Left lung (tissue), 4 donors: ENCODE measurements at regions not wholly inside any gene's neighbourhood (a gene's known extent, or its start where the extent isn't known, plus 50 kb on each side); places are given as distances from the start of the nearest gene placed in this dataset.

ENCODE experiments used
- ATAC-seq: fragments of 200-7000 bp; cut with Tn5 transposase; one replicate; pipeline ENCODE4 v1.9.1; 2020; ENCODE audit warnings: moderate library complexity
- DNase-seq, 4 donors: peaks; one replicate each; pipeline ENCODE4 v3.0.0-alpha.2; 2013 to 2020
- H3K27ac ChIP-seq, 2 donors: fragments of 200-600 bp; sonication (generic) in 1 of 2; one replicate each; pipeline versions ENCODE4 v1.5.0 to v1.8.0; 2020 to 2021
- H3K27me3 ChIP-seq, 2 donors: fragments of 200-600 bp; sonication (generic) in 1 of 2; one replicate each; pipeline versions ENCODE4 v1.5.0 to v1.8.0; 2020 to 2021
- H3K36me3 ChIP-seq, 2 donors: fragments of 200-600 bp; sonication (generic) in 1 of 2; one replicate each; pipeline versions ENCODE4 v1.5.0 to v1.8.0; 2020 to 2021
- H3K4me1 ChIP-seq, 2 donors: fragments of 200-600 bp; one replicate each; pipeline ENCODE4 v1.8.0; 2021
- H3K4me3 ChIP-seq, 2 donors: fragments of 200-600 bp; sonication (generic) in 1 of 2; one replicate each; pipeline versions ENCODE4 v1.5.0 to v1.8.0; 2020 to 2021; ENCODE audit warnings: mild to moderate bottlenecking in 1 of 2
- H3K9me3 ChIP-seq, 2 donors: fragments of 200-600 bp; sonication (generic) in 1 of 2; one replicate each; pipeline versions ENCODE4 v1.5.0 to v1.8.0; 2020 to 2021
- intact Hi-C, 2 donors: fragments of 100-400 bp; cut with DNase I; formaldehyde crosslinking; loops; one replicate each; pipeline versions ENCODE4 v1.11.2 to v1.14.2; 2022
- TF ChIP-seq, protein P1 (sequence below), 2 donors: fragments of 200-600 bp; sonication (generic) in 1 of 2; IDR thresholded peaks; one replicate each; pipeline versions ENCODE4 v1.5.0 to v1.8.0; 2021; ENCODE audit warnings: antibody characterized with exemption in 2 of 2
- donor health status: DM: no; HTN: yes; CAD: no.
- donor health status: DM: no; HTN: no; CAD: no.

DNA sequence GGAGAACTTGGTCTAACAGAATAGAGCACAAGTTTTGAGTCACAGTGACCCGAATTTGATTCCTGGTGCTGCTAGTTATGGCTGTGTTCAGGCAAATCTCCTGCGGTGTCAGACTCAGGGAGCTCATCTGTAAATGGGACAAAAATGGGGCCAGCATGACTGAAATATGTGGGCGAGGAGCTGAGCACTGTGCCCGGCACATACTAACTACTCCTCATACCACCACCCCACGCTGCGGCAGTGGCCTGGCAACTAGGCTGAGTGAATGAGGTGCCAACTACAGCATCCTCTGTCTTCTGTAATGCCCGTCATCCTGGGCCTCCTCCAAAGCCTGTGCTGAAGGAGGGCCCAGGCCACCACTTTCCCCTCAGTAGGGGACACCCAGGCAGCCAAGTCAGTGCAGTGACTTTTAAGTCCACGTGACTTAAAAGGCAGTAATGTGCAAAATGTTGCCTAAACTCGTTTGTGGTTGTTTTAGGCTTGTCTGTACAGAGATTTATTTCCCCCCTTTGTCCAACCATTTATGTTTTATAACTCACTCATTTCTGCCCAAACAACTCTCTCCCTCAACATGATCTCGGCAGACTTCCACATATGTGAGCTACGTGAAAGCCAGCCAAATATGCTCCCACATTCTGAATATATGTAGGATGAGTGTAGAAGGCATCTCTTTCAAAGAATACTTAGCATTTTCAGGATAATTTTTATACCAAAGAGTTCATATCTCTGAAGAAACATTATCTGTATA is 773.7 kb downstream of the TSN start:
- DNase-seq (no peak), ATAC-seq (no peak)
- Histone ChIP-seq H3K9me3 (no peaks in the 10 kb centered on the region), H3K27ac (no peak overlapping the region), H3K4me1 (no peaks in the 10 kb centered on the region), H3K36me3 (no peaks in the 10 kb centered on the region), H3K27me3 (no peaks in the 10 kb centered on the region), H3K4me3 (no peak overlapping the region)
- intact Hi-C loops: no loop called here
- TF ChIP-seq, protein P1, sequence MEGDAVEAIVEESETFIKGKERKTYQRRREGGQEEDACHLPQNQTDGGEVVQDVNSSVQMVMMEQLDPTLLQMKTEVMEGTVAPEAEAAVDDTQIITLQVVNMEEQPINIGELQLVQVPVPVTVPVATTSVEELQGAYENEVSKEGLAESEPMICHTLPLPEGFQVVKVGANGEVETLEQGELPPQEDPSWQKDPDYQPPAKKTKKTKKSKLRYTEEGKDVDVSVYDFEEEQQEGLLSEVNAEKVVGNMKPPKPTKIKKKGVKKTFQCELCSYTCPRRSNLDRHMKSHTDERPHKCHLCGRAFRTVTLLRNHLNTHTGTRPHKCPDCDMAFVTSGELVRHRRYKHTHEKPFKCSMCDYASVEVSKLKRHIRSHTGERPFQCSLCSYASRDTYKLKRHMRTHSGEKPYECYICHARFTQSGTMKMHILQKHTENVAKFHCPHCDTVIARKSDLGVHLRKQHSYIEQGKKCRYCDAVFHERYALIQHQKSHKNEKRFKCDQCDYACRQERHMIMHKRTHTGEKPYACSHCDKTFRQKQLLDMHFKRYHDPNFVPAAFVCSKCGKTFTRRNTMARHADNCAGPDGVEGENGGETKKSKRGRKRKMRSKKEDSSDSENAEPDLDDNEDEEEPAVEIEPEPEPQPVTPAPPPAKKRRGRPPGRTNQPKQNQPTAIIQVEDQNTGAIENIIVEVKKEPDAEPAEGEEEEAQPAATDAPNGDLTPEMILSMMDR (IDR thresholded peaks at IDR 0.05): no peak

DNA sequence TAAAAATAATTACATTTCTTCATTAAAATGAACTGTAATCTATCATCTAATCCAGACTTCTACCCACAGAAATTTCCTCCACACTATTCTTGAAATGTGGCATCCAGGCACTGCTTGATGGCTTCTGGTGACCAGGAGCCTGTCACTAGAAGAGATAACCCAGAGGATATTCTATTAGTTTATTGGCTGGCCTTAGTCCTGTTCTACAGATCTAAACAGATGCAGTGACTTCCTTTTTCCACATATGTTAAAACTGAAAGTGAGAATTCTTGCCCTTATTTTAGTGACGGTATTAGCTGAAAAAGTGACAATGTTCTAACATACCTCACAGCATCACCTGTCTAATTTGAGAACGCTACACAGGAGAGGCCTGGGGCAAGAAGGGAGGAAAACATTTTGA is 775.4 kb downstream of the TSN start:
- H3K36me3 ChIP-seq: no peaks in the 10 kb centered on the region
- intact Hi-C loops: no loop called here
- TF ChIP-seq, protein P1 (IDR thresholded peaks at IDR 0.05): no peak
- DNase-seq: no peak
- no peak overlapping the region for H3K27ac ChIP-seq
- H3K9me3 ChIP-seq: no peaks in the 10 kb centered on the region
- H3K27me3 ChIP-seq: no peaks in the 10 kb centered on the region
- no peaks in the 10 kb centered on the region for H3K4me1 ChIP-seq
- H3K4me3 ChIP-seq: no peak overlapping the region
- ATAC-seq: no peak

DNA sequence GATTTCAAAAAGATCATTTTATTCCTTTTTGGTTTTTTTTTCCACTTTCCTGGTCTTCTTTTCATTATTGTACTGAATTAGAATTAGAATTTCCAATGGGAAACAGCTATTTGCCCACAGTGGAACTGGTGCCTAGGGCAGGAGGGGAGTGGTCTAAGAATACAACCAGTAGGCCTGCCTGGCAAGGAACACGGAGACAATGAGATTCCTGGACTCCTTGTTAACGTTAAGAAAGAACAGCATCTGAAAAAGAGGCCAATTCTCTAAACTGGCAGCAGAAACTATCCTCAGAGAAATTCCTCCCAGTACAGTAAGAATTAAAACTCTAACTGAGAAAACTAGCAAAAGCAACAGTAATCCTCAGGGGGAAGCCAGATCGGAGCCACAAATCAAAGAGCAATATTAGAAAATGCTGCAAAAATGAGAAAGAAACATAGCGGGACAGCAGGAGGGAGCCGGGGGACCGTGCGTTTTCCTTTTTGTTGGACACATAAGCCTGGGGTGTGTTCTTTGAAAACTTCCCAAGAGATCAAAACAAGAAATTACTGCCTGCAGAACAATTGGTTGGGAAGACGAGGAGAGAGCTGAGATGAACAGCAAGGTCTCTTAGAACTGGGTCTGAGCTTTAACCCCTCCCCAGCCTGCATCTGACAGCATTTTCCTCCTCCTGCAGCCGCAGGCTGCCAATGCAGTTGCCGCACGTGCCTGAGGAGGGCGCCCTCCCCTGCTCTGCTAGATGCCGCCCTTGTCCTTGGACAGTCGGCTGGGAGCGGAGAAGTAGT is 776.0 kb downstream of the TSN start:
- no peak overlapping the region for H3K27ac ChIP-seq
- H3K9me3 ChIP-seq: no peaks in the 10 kb centered on the region
- no peaks in the 10 kb centered on the region for H3K27me3 ChIP-seq
- H3K4me1 ChIP-seq: no peaks in the 10 kb centered on the region
- ATAC-seq (no peak), DNase-seq (peak in 2 of 4 donors; percentile 17 to 46)
- intact Hi-C loops: no loop called here
- no peak overlapping the region for H3K4me3 ChIP-seq
- TF ChIP-seq, protein P1 (IDR thresholded peaks at IDR 0.05): no peak
- no peaks in the 10 kb centered on the region for H3K36me3 ChIP-seq

DNA sequence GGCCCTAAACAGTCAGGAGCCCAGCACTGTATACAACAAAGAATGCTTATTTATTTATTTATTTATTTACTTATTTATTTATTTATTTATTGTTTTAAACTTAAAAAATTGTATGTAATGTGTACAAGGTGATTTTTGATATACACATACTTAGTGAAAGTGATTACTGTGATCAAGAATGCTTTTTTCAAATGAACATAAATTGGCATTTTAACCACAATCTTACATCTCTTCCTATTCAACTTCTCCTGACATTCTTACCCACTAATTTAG is 776.6 kb downstream of the TSN start:
- Histone ChIP-seq H3K27me3 (no peaks in the 10 kb centered on the region), H3K27ac (no peak overlapping the region), H3K4me1 (no peaks in the 10 kb centered on the region), H3K9me3 (no peaks in the 10 kb centered on the region), H3K4me3 (no peak overlapping the region), H3K36me3 (no peaks in the 10 kb centered on the region)
- ATAC-seq (no peak), DNase-seq (no peak)
- intact Hi-C loops: no loop called here
- TF ChIP-seq, protein P1 (IDR thresholded peaks at IDR 0.05): no peak

DNA sequence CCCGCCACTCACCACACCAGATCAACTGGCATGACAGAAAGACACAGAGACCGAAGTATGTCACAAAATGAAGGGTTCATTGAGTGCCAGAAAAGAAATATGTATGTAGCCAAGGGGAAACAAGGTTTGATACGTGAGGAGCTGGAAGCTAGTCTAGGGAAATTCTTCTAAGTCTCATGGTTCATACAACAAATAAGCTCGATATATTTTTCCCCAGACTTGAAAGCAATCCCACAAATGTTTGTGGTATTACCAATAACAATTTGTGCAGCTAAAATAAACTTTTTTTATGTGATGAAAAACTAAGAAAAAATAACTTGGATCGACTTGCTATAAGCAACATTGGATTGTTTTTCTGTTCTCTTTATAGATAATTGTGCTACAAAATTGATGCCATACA is 777.0 kb downstream of the TSN start:
- Histone ChIP-seq H3K27me3 (no peaks in the 10 kb centered on the region), H3K27ac (no peak overlapping the region), H3K9me3 (no peaks in the 10 kb centered on the region), H3K36me3 (no peaks in the 10 kb centered on the region), H3K4me1 (no peaks in the 10 kb centered on the region), H3K4me3 (no peak overlapping the region)
- ATAC-seq (no peak), DNase-seq (no peak)
- intact Hi-C loops: no loop called here
- TF ChIP-seq, protein P1 (IDR thresholded peaks at IDR 0.05): no peak
